ENCODE measurements at regions not wholly inside any gene's neighbourhood (a gene's known extent, or its start where the extent isn't known, plus 50 kb on each side); places are given as distances from the start of the nearest gene placed in this dataset.

DNA sequence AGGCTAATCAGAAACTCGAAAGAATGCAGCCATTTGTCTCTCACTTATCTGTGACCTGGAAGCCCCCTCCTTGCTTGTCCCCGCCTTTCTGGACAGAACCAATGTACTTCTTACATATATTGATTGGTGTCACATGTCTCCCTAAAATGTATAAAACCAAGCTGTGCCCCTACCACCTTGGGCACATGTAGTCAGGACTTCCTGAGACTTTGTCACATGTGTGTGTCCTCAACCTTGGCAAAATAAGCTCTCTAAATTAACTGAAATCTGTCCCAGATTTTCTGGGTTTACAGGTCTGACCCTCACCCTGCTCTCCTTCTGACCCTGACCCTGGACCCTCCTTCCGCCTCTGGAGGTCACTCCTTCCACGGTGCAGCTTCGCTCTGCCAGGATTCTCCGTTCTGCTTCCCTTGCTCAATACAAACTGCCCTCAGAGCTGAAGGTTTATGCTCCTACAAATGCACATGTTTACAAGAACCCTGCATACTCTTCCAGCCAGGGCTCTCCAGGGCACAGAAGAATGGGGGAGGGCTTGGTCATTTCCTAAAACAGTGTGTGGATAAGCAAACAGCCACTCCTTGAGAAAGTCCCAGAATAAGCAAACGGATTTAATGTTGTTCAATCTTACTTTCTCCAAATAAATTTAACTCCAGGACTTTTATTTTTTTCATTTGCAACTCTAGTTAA lies 160.5 kb downstream of the ACTL8 start:
- H3K9me3 ChIP-seq, result no peaks in the 10 kb centered on the region
- no peaks in the 10 kb centered on the region for H3K4me1 ChIP-seq
- peaks cover 0 to 99% (median 27%) of the 10 kb centered on the region in 7 donors for H3K27me3 ChIP-seq (replicated peaks in 1 of 7)
- no peak overlapping the region for H3K27ac ChIP-seq
- WGBS, 5 donors, result 9 to 20% (median 16%) methylated on average over 7 of the region's 7 CpGs
- H3K4me3 ChIP-seq, result no peak overlapping the region
- TF ChIP-seq CTCF (IDR thresholded peaks at IDR 0.05 in 8 of 11, conservative IDR thresholded peaks at IDR 0.05 in 3 of 11) (no peak), POLR2A (IDR thresholded peaks at IDR 0.05) (no peak), POLR2AphosphoS5 (IDR thresholded peaks at IDR 0.05) (no peak)
- DNase-seq, result peak; percentile 14
- intact Hi-C loops (cut with DNase I; ENCODE audit: low total_unique reads), result no loop called here
- no peaks in the 10 kb centered on the region for H3K36me3 ChIP-seq

DNA sequence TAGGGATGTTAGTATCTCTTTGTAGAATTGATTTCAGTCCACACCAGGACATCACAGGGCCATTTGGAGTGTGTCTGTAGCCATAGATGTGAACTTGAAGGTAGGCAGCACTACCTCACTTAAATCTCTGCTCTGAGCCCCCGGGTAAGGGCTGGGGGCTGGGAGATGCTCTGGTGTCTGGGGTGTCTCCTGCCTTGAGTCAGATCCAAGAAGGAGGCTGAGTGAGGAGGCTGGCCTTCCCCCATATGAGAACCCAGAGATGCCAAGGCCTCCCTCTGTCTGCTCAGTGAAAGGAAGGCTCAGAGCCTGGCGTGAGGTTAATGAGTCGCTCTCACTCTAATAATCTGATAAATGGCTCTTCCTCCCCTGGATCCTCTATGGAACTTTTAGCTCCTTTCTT lies 161.6 kb downstream of the ACTL8 start:
- H3K4me1 ChIP-seq, result no peaks in the 10 kb centered on the region
- H3K9me3 ChIP-seq, result no peaks in the 10 kb centered on the region
- H3K4me3 ChIP-seq, result no peak overlapping the region
- no peak for TF ChIP-seq POLR2AphosphoS5 (IDR thresholded peaks at IDR 0.05)
- no peak for TF ChIP-seq POLR2A (IDR thresholded peaks at IDR 0.05)
- TF ChIP-seq CTCF (IDR thresholded peaks at IDR 0.05 in 8 of 11, conservative IDR thresholded peaks at IDR 0.05 in 3 of 11), result no peak
- DNase-seq, result peak; percentile 45
- H3K27ac ChIP-seq, result no peak overlapping the region
- H3K36me3 ChIP-seq, result no peaks in the 10 kb centered on the region
- 59 to 84% (median 77%) methylated on average over 3 of the region's 3 CpGs for WGBS, 5 donors
- intact Hi-C loops (cut with DNase I; ENCODE audit: low total_unique reads), result no loop called here
- peaks cover 0 to 99% (median 30%) of the 10 kb centered on the region in 7 donors for H3K27me3 ChIP-seq (replicated peaks in 1 of 7)

DNA sequence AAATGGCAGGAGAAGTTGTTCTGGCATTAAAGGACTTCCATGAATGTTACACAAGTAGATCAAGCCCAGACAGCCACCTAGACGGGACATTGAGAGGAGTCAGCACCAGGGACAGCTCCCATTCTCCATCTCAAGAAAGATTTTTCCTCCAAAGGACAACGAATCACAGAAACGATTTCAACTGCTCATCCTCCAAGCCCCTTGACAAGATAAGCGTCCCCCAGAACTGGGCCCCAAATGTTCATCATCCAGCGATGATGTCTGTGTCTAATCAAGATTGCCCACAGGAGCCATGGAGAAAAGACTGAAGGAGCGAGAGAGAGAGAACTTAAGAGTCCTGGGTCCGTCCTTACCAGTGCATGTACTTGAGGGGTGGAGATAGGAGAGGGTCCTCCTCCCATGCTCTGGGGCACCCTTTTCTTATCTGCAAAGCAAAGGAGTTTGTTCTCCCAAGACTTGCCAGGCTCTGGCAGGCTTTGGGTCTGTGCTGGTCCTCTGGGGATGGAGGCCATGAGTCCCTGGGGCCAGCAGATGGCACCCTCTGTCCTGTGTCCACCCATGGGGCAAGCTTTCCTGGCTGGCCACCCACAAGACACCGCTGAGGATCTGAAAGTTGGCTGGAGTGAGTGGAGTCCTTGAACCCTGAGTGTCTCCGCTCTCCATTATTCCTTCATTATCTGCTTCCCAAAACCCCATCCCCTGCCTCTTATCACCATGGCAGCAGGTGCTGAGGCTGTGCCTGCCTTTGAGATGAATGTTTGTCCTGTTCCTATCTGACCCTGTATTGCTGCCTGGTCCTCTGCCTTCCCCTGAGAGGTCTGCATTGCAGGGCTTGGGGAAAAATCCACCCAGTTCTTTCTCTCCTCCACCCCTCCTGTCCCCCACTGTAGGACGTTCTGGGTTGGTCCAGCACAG lies 164.6 kb downstream of the ACTL8 start:
- 38 to 49% (median 40%) methylated on average over 10 of the region's 10 CpGs for WGBS, 5 donors
- H3K4me1 ChIP-seq, result no peaks in the 10 kb centered on the region
- TF ChIP-seq CTCF (IDR thresholded peaks at IDR 0.05 in 8 of 11, conservative IDR thresholded peaks at IDR 0.05 in 3 of 11) (peak in 2 of 11 experiments; percentile 15 to 18), POLR2A (IDR thresholded peaks at IDR 0.05) (no peak)
- intact Hi-C loops (cut with DNase I; ENCODE audit: low total_unique reads), result no loop called here
- H3K27ac ChIP-seq, result no peak overlapping the region
- peaks cover 0 to 99% (median 24%) of the 10 kb centered on the region in 7 donors for H3K27me3 ChIP-seq (replicated peaks in 1 of 7)
- no peaks in the 10 kb centered on the region for H3K36me3 ChIP-seq
- H3K9me3 ChIP-seq, result no peaks in the 10 kb centered on the region
- peak; percentile 41 for DNase-seq
- H3K4me3 ChIP-seq, result no peak overlapping the region

Data from spleen (tissue), 11 donors.